ENCODE measurements at regions not wholly inside any gene's neighbourhood (a gene's known extent, or its start where the extent isn't known, plus 50 kb on each side); places are given as distances from the start of the nearest gene placed in this dataset.

GRCh38 chr16:64092271-64092670 lies 1029.6 kb downstream of the CDH11 start:
- no peak for DNase-seq
- no peaks in the 10 kb centered on the region for H3K9me3 ChIP-seq
- no peak for TF ChIP-seq CTCF (IDR thresholded peaks at IDR 0.05; ENCODE audit: low read depth, low read length)
- H3K4me1 ChIP-seq = no peaks in the 10 kb centered on the region
- no peaks in the 10 kb centered on the region for H3K27me3 ChIP-seq
- H3K36me3 ChIP-seq = no peaks in the 10 kb centered on the region
- H3K4me3 ChIP-seq (ENCODE audit: low read depth, low read length) = no peak overlapping the region

GRCh38 chr16:64090327-64090726 lies 1031.5 kb downstream of the CDH11 start:
- no peaks in the 10 kb centered on the region for H3K27me3 ChIP-seq
- no peak for DNase-seq
- no peak overlapping the region for H3K4me3 ChIP-seq (ENCODE audit: low read depth, low read length)
- no peaks in the 10 kb centered on the region; the same call in 1 of the 2 replicates for H3K4me1 ChIP-seq
- H3K9me3 ChIP-seq = no peaks in the 10 kb centered on the region
- no peaks in the 10 kb centered on the region for H3K36me3 ChIP-seq
- no peak for TF ChIP-seq CTCF (IDR thresholded peaks at IDR 0.05; ENCODE audit: low read depth, low read length)

GRCh38 chr16:64089697-64090096 lies 1032.2 kb downstream of the CDH11 start:
- no peaks in the 10 kb centered on the region; the same call in 1 of the 2 replicates for H3K4me1 ChIP-seq
- peak; percentile 46 for DNase-seq
- no peaks in the 10 kb centered on the region for H3K27me3 ChIP-seq
- TF ChIP-seq CTCF (IDR thresholded peaks at IDR 0.05; ENCODE audit: low read depth, low read length) = peak; percentile 85
- H3K36me3 ChIP-seq = no peaks in the 10 kb centered on the region
- no peak overlapping the region for H3K4me3 ChIP-seq (ENCODE audit: low read depth, low read length)
- no peaks in the 10 kb centered on the region for H3K9me3 ChIP-seq

GRCh38 chr16:64088838-64089237 lies 1033.0 kb downstream of the CDH11 start:
- DNase-seq = no peak
- H3K27me3 ChIP-seq = no peaks in the 10 kb centered on the region

GRCh38 chr16:64085296-64085695 lies 1036.6 kb downstream of the CDH11 start:
- H3K9me3 ChIP-seq = peaks cover 3% of the 10 kb centered on the region; the same call in 1 of the 2 replicates
- no peak overlapping the region for H3K4me3 ChIP-seq (ENCODE audit: low read depth, low read length)
- no peak for TF ChIP-seq CTCF (IDR thresholded peaks at IDR 0.05; ENCODE audit: low read depth, low read length)
- DNase-seq = no peak
- H3K36me3 ChIP-seq = no peaks in the 10 kb centered on the region
- H3K4me1 ChIP-seq = no peaks in the 10 kb centered on the region; the same call in 1 of the 2 replicates
- no peaks in the 10 kb centered on the region for H3K27me3 ChIP-seq

More at GRCh38 chr16:64088838-64089237, 1033.0 kb downstream of the CDH11 start:
- TF ChIP-seq CTCF (IDR thresholded peaks at IDR 0.05; ENCODE audit: low read depth, low read length) = no peak
- H3K9me3 ChIP-seq = no peaks in the 10 kb centered on the region
- H3K36me3 ChIP-seq = no peaks in the 10 kb centered on the region
- no peaks in the 10 kb centered on the region; the same call in 1 of the 2 replicates for H3K4me1 ChIP-seq
- no peak overlapping the region for H3K4me3 ChIP-seq (ENCODE audit: low read depth, low read length)

- H3K9me3 ChIP-seq = peaks cover 3% of the 10 kb centered on the region; the same call in 1 of the 2 replicates
- DNase-seq = no peak
- no peaks in the 10 kb centered on the region for H3K36me3 ChIP-seq
- TF ChIP-seq CTCF (IDR thresholded peaks at IDR 0.05; ENCODE audit: low read depth, low read length) = no peak
- no peaks in the 10 kb centered on the region; the same call in 1 of the 2 replicates for H3K4me1 ChIP-seq
- H3K4me3 ChIP-seq (ENCODE audit: low read depth, low read length) = no peak overlapping the region
- H3K27me3 ChIP-seq = no peaks in the 10 kb centered on the region
These were observed 1037.2 kb downstream of the CDH11 start for GRCh38 chr16:64084706-64085105.
